NCI-H2196 (cell line): ENCODE measurements at regions not wholly inside any gene's neighbourhood (a gene's known extent, or its start where the extent isn't known, plus 50 kb on each side); places are given as distances from the start of the nearest gene placed in this dataset.

Source experiments
- DNase-seq: peaks from one replicate; lab custom pipeline; 2025; ENCODE audit not compliant: unreplicated experiment; lab: John Stamatoyannopoulos, UW

- DNase-seq: no peak
These were observed 376.5 kb upstream of the CDH5 start for GRCh38 chr16:65989861-65990604.

- no peak for DNase-seq
These were observed 378.4 kb upstream of the CDH5 start for GRCh38 chr16:65988024-65988595.

DNA sequence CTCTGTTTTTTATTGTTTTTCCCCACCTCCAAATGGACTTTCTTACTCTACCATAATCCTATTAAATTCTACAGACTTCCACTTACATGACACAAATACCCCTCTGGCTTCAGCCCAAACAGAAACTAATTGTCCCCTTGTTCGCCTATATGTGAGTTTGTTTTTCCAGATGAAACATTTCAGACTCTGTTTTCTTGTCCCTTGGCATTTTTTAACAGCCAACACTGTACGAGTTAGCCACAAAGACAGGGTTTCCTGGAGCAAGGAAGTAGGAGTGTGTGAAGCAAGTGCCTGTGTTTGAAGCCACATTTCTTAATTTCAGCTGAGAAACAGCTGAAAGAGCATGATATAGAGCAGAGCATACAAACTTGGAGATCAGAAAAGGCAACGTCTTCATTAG is 382.2 kb upstream of the CDH5 start:
- DNase-seq: no peak

- no peak for DNase-seq
These were observed 385.4 kb upstream of the CDH5 start for GRCh38 chr16:65981057-65981456.

DNA sequence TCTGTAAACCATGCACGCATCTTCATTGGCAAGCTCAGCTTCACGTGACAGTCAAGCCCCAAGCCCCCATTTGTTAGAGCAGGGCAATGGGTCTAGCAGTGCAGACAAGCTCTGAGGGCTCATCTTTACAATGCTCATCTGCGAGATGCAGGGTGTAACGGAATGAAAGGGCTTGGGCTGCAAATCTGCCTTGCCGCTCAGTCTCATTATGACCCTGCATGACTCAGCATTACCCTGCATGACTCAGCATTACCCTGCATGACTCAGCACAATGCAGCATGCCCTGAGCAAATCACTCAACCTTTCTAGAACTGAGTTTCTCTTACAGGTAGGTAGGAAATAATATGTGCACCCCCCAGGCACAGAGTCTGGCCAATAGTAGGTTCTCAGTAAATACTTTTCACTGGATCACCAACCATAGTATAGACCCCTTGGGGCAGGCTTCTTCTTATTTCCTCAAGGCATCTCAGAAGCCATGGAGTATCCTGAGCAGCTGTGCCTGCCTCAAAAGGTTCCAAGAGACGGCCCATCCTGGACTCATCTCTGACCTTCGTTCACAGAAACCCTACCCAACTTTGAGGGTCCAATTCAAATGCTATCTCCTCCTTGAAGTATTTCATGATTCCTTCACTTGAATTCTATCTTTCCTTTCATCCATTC is 391.3 kb upstream of the CDH5 start:
- no peak for DNase-seq

- DNase-seq: no peak
These were observed 399.1 kb upstream of the CDH5 start for GRCh38 chr16:65967376-65967775.

GRCh38 chr16:65965628-65966027 is 400.9 kb upstream of the CDH5 start:
- no peak for DNase-seq

GRCh38 chr16:65964752-65965151 is 401.7 kb upstream of the CDH5 start:
- no peak for DNase-seq

- no peak for DNase-seq
These were observed 404.9 kb upstream of the CDH5 start for GRCh38 chr16:65961476-65962143.

DNA sequence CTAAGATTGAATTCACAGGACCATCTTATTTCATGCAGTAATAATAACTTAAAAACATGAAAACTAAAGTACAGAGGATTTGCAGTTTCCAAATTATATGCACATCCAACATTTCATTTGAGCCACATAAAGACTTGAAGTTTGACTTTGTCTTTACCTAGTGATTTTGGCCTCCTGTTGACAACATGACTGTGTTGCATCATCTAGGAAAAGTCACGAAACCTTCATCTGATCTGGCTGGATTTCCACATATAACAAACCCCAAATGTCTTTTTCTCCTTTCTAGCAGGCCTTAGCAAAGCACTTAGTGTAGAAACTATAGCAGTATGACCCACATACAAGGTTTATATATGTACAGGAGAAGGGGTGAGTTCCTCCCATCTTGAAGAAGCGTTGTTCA is 406.5 kb upstream of the CDH5 start:
- no peak for DNase-seq

GRCh38 chr16:65958086-65958485 is 408.4 kb upstream of the CDH5 start:
- no peak for DNase-seq

DNA sequence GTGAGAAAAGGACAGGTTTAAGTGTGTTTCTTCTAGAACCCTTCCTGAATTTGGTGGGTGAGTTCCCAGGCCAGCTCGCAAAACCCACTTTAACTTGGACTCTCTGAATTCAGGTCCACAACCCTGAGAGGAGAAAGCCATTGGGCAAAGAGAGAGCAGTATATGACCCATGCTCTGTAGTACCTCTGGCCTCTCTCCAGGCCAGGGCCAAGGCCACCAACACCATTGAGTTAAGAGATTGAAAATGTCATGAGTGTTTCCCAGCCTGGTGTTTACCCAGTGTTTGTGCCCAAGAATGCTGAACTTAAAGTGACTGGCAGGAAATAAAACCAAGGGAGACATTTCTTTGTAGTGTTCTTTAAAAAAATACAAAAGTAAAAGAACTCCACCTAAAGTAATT is 410.4 kb upstream of the CDH5 start:
- no peak for DNase-seq

DNA sequence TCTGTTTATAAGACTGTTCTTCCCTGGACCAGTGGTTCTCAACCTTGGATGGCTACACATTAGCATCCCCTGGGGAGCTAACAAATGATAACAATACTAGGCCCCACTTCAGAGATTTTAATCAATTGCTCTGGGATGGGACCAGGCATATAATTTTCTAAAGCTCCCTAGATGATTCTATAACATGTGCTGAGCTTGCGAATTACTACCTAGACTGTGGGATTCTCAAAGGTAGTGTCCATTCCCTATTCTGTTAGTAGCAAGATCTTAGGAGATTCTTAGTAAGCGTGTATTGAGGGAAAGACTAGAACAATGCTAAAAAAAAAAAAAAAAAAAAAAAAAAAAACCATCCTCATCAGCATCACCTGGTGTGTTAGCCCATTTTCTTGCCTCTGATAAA is 412.0 kb upstream of the CDH5 start:
- DNase-seq: no peak

- DNase-seq: no peak
These were observed 416.3 kb upstream of the CDH5 start for GRCh38 chr16:65950211-65950610.

DNA sequence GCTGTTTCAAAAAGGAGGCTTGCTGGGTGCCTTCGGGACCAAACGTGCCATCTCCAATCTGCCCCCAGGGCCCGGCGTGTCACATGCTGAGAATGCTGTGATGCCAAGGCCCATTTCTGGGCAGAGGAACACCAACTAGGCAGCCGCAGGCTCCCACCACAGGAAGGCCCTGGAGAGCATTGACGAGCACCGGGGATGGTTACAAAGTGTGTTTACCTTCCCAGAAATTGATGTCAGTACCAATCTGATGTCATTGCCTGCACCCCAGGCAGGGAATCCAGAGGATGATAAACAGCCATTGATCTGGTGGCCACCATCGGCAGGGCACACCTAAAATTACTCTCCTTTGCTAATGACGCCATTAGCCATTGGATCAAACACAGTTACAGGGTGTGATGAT is 418.1 kb upstream of the CDH5 start:
- DNase-seq: no peak

DNA sequence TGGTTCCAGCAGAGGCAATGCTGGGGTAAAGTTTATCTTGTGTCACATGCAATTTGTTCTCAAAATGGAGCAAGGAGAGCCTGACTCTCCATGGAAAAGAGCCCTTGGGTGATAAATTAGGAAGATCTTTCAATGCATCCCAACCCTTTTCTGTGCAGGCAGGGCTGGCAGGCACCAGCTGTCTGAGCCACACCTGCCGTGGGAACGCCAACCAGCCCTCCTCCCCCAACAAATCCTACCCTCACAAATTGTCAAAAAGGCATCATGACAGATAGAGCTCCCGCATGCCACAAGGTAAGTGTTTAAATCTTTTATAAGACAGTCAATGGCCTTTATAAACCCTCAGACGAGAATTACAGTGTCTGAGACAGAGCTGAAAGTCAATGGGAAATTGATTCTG is 418.5 kb upstream of the CDH5 start:
- no peak for DNase-seq

GRCh38 chr16:65945493-65945892 is 421.0 kb upstream of the CDH5 start:
- DNase-seq: no peak

DNA sequence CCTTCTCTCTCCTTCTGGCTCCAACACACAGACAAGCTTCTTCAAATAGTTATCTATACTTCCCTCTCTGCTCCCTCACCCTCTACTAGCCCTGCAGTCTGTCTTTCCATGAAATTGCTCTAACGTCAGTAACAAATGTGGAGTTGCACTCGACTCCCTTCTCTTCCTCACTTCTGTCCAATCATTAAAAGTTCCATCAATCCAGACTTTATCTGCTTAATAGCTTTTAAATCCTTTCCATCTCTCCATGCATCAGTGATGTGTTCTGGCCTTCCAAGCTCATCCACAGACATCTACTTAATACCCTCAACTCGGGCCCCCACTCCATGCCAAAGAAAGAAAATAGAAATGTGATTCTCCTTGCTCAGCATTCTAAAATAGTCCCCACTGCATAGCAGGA is 422.1 kb upstream of the CDH5 start:
- DNase-seq: no peak

- no peak for DNase-seq
These were observed 425.8 kb upstream of the CDH5 start for GRCh38 chr16:65940711-65941110.

DNA sequence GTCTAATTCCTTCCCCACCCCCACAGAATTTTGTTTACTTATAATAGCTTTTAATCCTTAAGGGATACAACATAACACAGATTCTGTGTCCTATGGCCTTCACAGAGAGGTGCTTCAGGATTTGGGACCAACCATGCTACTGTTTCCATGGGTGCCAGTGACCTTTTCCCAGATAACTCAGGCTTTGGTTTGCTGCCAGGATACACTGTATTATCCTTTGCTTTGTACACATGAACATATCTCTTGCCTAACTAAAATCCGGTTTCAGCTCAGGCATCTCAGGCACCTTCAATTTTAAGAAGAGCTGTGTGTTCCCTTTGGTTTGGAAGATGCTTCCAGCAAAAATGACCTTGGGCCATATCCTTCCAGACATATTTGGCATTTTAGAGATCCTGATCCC is 428.4 kb upstream of the CDH5 start:
- no peak for DNase-seq

DNA sequence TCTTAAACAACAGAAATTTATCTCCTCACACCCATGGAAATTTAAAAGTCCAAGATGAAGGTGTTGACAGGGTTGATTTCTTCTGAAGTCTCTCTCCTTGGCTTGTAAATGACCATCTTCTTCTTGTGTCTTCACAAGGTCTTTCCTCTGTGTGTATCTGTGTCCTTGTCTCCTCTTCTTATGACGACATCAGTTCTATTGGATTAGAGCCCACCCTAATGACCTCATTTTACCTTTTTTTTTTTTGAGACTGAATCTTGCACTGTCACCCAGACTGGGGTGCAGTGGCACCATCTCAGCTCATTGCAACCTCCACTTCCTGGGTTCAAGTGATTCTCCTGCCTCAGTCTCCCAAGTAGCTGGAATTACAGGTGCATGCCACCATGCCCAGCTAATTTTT is 429.0 kb upstream of the CDH5 start:
- no peak for DNase-seq

- DNase-seq: no peak
These were observed 430.4 kb upstream of the CDH5 start for GRCh38 chr16:65936096-65936495.
